Mesenchymal stem cell (in vitro differentiated cells and primary cell): ENCODE measurements at regions not wholly inside any gene's neighbourhood (a gene's known extent, or its start where the extent isn't known, plus 50 kb on each side); places are given as distances from the start of the nearest gene placed in this dataset.

Source experiments
- DNase-seq: peaks from one replicate; pipeline ENCODE4 v3.0.0-alpha.2; 2013
- H2AFZ ChIP-seq: one replicate; pipeline ENCODE4 v1.6.1; 2013; ENCODE audit warnings: low read depth, mild to moderate bottlenecking, control low read depth, inconsistent platforms, low read length, moderate library complexity
- H2AK5ac ChIP-seq: 2 replicates; pipeline ENCODE4 v1.6.1; 2013; ENCODE audit warnings: low read length, moderate library complexity, mild to moderate bottlenecking, inconsistent platforms; ENCODE audit not compliant: severe bottlenecking
- H2BK120ac ChIP-seq: one replicate; pipeline ENCODE4 v1.6.1; 2013; ENCODE audit warnings: low read depth, mild to moderate bottlenecking, inconsistent platforms, low read length, moderate library complexity
- H2BK12ac ChIP-seq, 2 experiments: one replicate each; pipeline ENCODE4 v1.6.1; 2013; ENCODE audit warnings: inconsistent platforms in 2 of 2, low read length in 2 of 2, mild to moderate bottlenecking in 2 of 2, moderate library complexity in 2 of 2, control low read depth in 1 of 2
- H2BK15ac ChIP-seq: one replicate; pipeline ENCODE4 v1.6.1; 2013; ENCODE audit warnings: mild to moderate bottlenecking, low read depth, inconsistent platforms; ENCODE audit not compliant: poor library complexity, severe bottlenecking
- H2BK5ac ChIP-seq: 2 replicates; pipeline ENCODE4 v1.6.1; 2013; ENCODE audit warnings: low read depth, mild to moderate bottlenecking, low read length, control low read depth, inconsistent platforms; ENCODE audit not compliant: poor library complexity, severe bottlenecking
- H3K14ac ChIP-seq, 2 experiments: one replicate each; pipeline ENCODE4 v1.6.1; 2013; ENCODE audit warnings: inconsistent platforms in 2 of 2, low read length in 2 of 2, control low read depth in 1 of 2, mild to moderate bottlenecking in 1 of 2, moderate library complexity in 1 of 2
- H3K18ac ChIP-seq, 2 experiments: one replicate each; pipeline ENCODE4 v1.6.1; 2013; ENCODE audit warnings: inconsistent platforms in 2 of 2, low read length in 2 of 2, control low read depth in 1 of 2, low read depth in 1 of 2, mild to moderate bottlenecking in 1 of 2
- H3K23ac ChIP-seq, 2 experiments: one replicate each; pipeline ENCODE4 v1.6.1; 2013; ENCODE audit warnings: inconsistent platforms in 2 of 2, low read length in 2 of 2, mild to moderate bottlenecking in 2 of 2, moderate library complexity in 2 of 2, control low read depth in 1 of 2
- H3K27ac ChIP-seq: 2 replicates; pipeline ENCODE4 v1.5.1; 2013; ENCODE audit warnings: mild to moderate bottlenecking, moderate library complexity, low read length, control low read depth, inconsistent platforms; ENCODE audit not compliant: poor library complexity, severe bottlenecking
- H3K27me3 ChIP-seq, 2 experiments: 2 replicates each; pipeline versions ENCODE4 v1.6.1 to v1.7.0; 2013; ENCODE audit warnings: low read length in 2 of 2, mild to moderate bottlenecking in 2 of 2, moderate library complexity in 2 of 2, control low read depth in 1 of 2, inconsistent platforms in 1 of 2; ENCODE audit not compliant: control insufficient read depth in 1 of 2, insufficient read depth in 1 of 2
- H3K36me3 ChIP-seq, 2 experiments: 2 replicates each; pipeline versions ENCODE4 v1.6.1 to v1.7.0; 2013; ENCODE audit warnings: low read length in 2 of 2, control low read depth in 1 of 2, inconsistent platforms in 1 of 2, low read depth in 1 of 2, mild to moderate bottlenecking in 1 of 2; ENCODE audit not compliant: insufficient read depth in 2 of 2, control insufficient read depth in 1 of 2
- H3K4ac ChIP-seq, 2 experiments: one replicate each; pipeline ENCODE4 v1.6.1; 2013; ENCODE audit warnings: inconsistent platforms in 2 of 2, low read length in 2 of 2, mild to moderate bottlenecking in 2 of 2, moderate library complexity in 2 of 2, control low read depth in 1 of 2, low read depth in 1 of 2
- H3K4me1 ChIP-seq: 2 replicates; pipeline ENCODE4 v1.6.1; 2013; ENCODE audit warnings: low read depth, low read length, control low read depth; ENCODE audit not compliant: control insufficient read depth, insufficient read depth
- H3K4me2 ChIP-seq: 2 replicates; pipeline ENCODE4 v1.6.1; 2013; ENCODE audit warnings: low read length, mild to moderate bottlenecking, inconsistent platforms; ENCODE audit not compliant: poor library complexity, severe bottlenecking
- H3K4me3 ChIP-seq, 2 experiments: 2 replicates each; pipeline versions ENCODE4 v1.5.1 to v1.7.0; 2013; ENCODE audit warnings: low read length in 2 of 2, mild to moderate bottlenecking in 2 of 2, control low read depth in 1 of 2, low read depth in 1 of 2; ENCODE audit not compliant: insufficient read depth in 1 of 2
- H3K79me1 ChIP-seq: replicated peaks from 2 replicates; pipeline ENCODE4 v1.6.1; 2013; ENCODE audit warnings: mild to moderate bottlenecking, control low read depth, low read length, inconsistent platforms; ENCODE audit not compliant: poor library complexity, severe bottlenecking
- H3K9ac ChIP-seq: 2 replicates; pipeline ENCODE4 v1.7.0; 2013; ENCODE audit warnings: mild to moderate bottlenecking, low read length, moderate library complexity
- H3K9me3 ChIP-seq: 2 replicates; pipeline ENCODE4 v1.7.0; 2013; ENCODE audit warnings: mild to moderate bottlenecking, low read length; ENCODE audit not compliant: control insufficient read depth
- H4K8ac ChIP-seq: one replicate; pipeline ENCODE4 v1.6.1; 2013; ENCODE audit warnings: inconsistent platforms, mild to moderate bottlenecking, low read length, moderate library complexity
- H4K91ac ChIP-seq: one replicate; pipeline ENCODE4 v1.6.1; 2013; ENCODE audit warnings: mild to moderate bottlenecking, low read length, inconsistent platforms
- WGBS: methylation state at CpG from one replicate; pipeline ENCODE4 v1.1.7; 2013; ENCODE audit warnings: mixed read lengths; 5-methylcytosine and 5-hydroxymethylcytosine counted together

DNA sequence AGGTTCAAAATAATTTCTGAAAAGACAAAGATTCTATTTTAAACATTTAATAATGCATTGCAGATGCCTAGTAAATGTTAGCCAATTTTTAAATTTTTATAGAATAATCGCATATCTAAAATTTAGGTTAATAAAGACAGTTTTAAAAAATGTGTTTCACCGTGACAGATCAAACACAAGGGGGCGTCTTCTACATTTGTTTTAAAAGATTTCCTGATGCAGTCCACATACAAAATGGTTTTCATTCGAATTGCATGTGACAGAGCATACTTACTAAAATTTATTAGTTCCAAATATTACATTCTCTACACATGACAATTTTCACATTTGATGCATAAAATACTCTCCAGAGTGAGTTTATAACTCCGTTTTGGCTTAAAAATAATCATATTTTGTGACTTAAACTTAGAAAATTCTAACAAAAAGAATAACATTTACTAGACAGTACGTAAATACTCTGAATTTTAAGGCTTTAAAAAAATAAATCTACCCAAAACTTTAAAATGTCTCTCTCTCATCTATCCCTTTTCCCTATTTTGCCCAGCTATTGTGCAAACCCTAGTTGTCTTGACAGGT is 75.5 kb downstream of the ADAMTS1 start:
- no peak overlapping the region for H3K27ac ChIP-seq
- H3K23ac ChIP-seq = no peak overlapping the region
- H3K18ac ChIP-seq = no peak overlapping the region
- no peaks in the 10 kb centered on the region for H3K79me1 ChIP-seq
- no peak overlapping the region for H3K4me3 ChIP-seq
- no peak overlapping the region for H2AFZ ChIP-seq
- H3K4me1 ChIP-seq = no peaks in the 10 kb centered on the region
- no peak overlapping the region for H3K14ac ChIP-seq
- H3K9ac ChIP-seq = peak overlapping the region; percentile 21
- no peak overlapping the region for H2BK15ac ChIP-seq
- no peaks in the 10 kb centered on the region for H3K27me3 ChIP-seq
- no peak overlapping the region for H2BK5ac ChIP-seq
- H3K4me2 ChIP-seq = no peak overlapping the region
- H2BK120ac ChIP-seq = no peak overlapping the region
- 63% methylated on average over 2 of the region's 6 CpGs for WGBS
- no peaks in the 10 kb centered on the region for H3K9me3 ChIP-seq
- no peak overlapping the region for H3K4ac ChIP-seq
- H2BK12ac ChIP-seq = no peak overlapping the region
- H2AK5ac ChIP-seq = no peak overlapping the region
- H4K91ac ChIP-seq = no peak overlapping the region
- DNase-seq = peak; percentile 62
- H3K36me3 ChIP-seq = no peaks in the 10 kb centered on the region
- no peak overlapping the region for H4K8ac ChIP-seq

DNA sequence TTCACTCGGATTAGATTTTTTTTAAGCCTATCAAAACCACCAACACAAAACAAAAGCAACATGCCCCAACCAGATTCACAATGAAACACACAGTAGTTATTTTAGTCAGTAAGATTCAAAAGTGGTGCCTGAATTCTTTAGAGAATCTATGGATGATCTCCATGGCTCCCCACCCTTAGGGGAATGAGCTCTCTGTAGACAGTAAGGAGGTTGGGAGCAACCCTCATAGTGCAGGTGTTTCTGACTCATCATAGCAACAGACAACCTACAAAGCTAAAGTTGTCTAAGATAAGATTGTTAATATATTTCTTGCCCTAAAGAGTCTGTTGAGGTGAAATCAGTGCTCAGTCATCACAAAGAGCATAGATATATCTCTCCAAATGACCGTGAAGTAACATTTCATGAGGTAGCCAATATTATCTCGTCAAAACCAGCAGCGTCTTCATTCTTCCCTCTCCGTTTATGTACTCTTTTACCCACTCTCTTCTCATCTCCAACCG is 78.3 kb downstream of the ADAMTS1 start:
- no peak overlapping the region for H3K18ac ChIP-seq
- no peak overlapping the region for H3K27ac ChIP-seq
- peaks cover 4% of the 10 kb centered on the region for H3K4me1 ChIP-seq
- no peak overlapping the region for H3K9ac ChIP-seq
- H2BK120ac ChIP-seq = no peak overlapping the region
- H3K4me2 ChIP-seq = no peak overlapping the region
- no peaks in the 10 kb centered on the region for H3K36me3 ChIP-seq
- H3K9me3 ChIP-seq = no peaks in the 10 kb centered on the region
- H3K23ac ChIP-seq = no peak overlapping the region
- H4K8ac ChIP-seq = no peak overlapping the region
- H3K79me1 ChIP-seq = no peaks in the 10 kb centered on the region
- H2BK12ac ChIP-seq = no peak overlapping the region
- no peak for DNase-seq
- H4K91ac ChIP-seq = no peak overlapping the region
- H3K4ac ChIP-seq = no peak overlapping the region
- no peak overlapping the region for H2BK5ac ChIP-seq
- no peak overlapping the region for H2BK15ac ChIP-seq
- H3K14ac ChIP-seq = no peak overlapping the region
- H3K4me3 ChIP-seq = no peak overlapping the region
- H2AFZ ChIP-seq = no peak overlapping the region
- 93% methylated on average over 5 of the region's 6 CpGs for WGBS
- H2AK5ac ChIP-seq = no peak overlapping the region
- H3K27me3 ChIP-seq = no peaks in the 10 kb centered on the region

DNA sequence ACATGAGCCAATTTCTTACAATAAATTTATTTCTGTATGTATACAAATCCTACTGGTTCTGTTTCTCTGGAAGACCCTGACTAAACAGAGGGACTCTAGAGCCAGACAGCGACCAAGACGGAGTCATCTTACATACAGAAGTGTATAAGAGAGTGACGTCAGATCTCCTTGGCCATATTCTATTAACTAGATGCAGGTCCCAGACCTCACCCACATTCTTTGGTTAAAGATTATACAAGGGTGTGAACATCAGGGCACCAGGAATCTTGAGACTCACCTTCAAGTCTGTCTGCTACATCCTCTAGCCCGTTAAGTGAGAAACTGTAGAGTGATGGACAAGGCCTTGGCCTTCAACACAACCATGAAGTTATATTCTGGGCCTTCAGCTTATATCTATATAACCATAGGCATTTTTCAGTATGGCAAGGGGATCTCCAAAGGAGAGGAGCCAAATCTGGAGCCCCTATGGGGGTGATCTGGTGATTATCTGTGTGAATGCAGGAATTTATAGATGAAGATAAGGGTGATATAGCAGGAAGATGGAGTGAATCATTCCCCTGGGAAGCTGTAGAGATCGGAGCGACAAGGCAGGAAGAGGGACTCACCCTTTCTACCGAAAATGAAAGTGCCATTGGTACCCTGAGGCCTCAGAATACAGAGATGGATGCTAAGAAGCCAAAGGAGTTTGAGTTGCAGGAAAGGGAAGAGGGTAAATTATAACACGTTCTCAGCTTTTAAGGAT is 83.9 kb downstream of the ADAMTS1 start:
- 94% methylated on average over 8 of the region's 8 CpGs for WGBS

DNA sequence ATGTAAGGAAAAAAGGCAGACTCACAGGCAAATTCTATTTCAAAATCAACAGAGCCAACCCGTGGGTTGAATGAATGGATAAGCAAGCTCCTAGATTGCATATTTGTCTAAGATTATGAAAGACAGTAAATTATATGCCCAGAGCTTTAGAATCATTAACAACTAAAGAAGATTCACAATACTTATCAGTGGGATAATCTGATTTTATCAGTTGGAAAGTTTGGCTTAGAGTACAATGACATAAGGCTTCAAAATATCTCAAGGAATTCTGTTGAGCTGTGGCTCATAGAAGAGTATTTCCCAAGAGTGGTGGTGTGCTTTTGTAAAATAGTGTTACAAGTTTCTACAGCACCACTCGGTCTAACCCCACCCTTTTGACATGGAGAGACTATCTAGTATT is 85.5 kb downstream of the ADAMTS1 start:
- no peak overlapping the region for H2BK15ac ChIP-seq
- no peak overlapping the region for H3K4ac ChIP-seq
- H3K36me3 ChIP-seq = no peaks in the 10 kb centered on the region
- no peak overlapping the region for H3K18ac ChIP-seq
- no peak for DNase-seq
- WGBS = 100% methylated on average over 1 of the region's 2 CpGs
- H4K91ac ChIP-seq = no peak overlapping the region
- no peaks in the 10 kb centered on the region for H3K27me3 ChIP-seq
- H2AK5ac ChIP-seq = no peak overlapping the region
- no peak overlapping the region for H3K14ac ChIP-seq
- no peak overlapping the region for H2BK120ac ChIP-seq
- H3K4me3 ChIP-seq = no peak overlapping the region
- no peak overlapping the region for H3K27ac ChIP-seq
- no peak overlapping the region for H2BK12ac ChIP-seq
- no peaks in the 10 kb centered on the region for H3K79me1 ChIP-seq
- no peak overlapping the region for H3K23ac ChIP-seq
- H4K8ac ChIP-seq = no peak overlapping the region
- no peaks in the 10 kb centered on the region for H3K9me3 ChIP-seq
- H2AFZ ChIP-seq = no peak overlapping the region
- no peak overlapping the region for H3K4me2 ChIP-seq
- H3K4me1 ChIP-seq = peaks cover 4% of the 10 kb centered on the region
- H3K9ac ChIP-seq = no peak overlapping the region
- no peak overlapping the region for H2BK5ac ChIP-seq

More for the DNA sequence above, 83.9 kb downstream of the ADAMTS1 start:
- no peak overlapping the region for H3K4ac ChIP-seq
- H3K9me3 ChIP-seq = no peaks in the 10 kb centered on the region
- no peak overlapping the region for H4K91ac ChIP-seq
- H3K9ac ChIP-seq = no peak overlapping the region
- no peak overlapping the region for H2BK12ac ChIP-seq
- no peak overlapping the region for H2BK15ac ChIP-seq
- H3K23ac ChIP-seq = no peak overlapping the region
- H2BK5ac ChIP-seq = no peak overlapping the region
- no peak overlapping the region for H3K4me3 ChIP-seq
- H2AK5ac ChIP-seq = no peak overlapping the region
- no peaks in the 10 kb centered on the region for H3K79me1 ChIP-seq
- no peak overlapping the region for H3K14ac ChIP-seq
- H3K27me3 ChIP-seq = no peaks in the 10 kb centered on the region
- H2BK120ac ChIP-seq = no peak overlapping the region
- no peak overlapping the region for H3K4me2 ChIP-seq
- DNase-seq = no peak
- no peak overlapping the region for H4K8ac ChIP-seq
- H3K27ac ChIP-seq = no peak overlapping the region
- no peak overlapping the region for H3K18ac ChIP-seq
- peaks cover 4% of the 10 kb centered on the region for H3K4me1 ChIP-seq
- H2AFZ ChIP-seq = no peak overlapping the region
- H3K36me3 ChIP-seq = no peaks in the 10 kb centered on the region
